GM12874 (cell line): ENCODE measurements at regions not wholly inside any gene's neighbourhood (a gene's known extent, or its start where the extent isn't known, plus 50 kb on each side); places are given as distances from the start of the nearest gene placed in this dataset.

Experiments used
- TF ChIP-seq, protein P1 (sequence below): IDR thresholded peaks from 2 replicates; pipeline ENCODE4 v1.5.1; 2011; ENCODE audit warnings: low read depth, mild to moderate bottlenecking, control low read depth, low read length, moderate library complexity; ENCODE audit not compliant: insufficient read depth

DNA sequence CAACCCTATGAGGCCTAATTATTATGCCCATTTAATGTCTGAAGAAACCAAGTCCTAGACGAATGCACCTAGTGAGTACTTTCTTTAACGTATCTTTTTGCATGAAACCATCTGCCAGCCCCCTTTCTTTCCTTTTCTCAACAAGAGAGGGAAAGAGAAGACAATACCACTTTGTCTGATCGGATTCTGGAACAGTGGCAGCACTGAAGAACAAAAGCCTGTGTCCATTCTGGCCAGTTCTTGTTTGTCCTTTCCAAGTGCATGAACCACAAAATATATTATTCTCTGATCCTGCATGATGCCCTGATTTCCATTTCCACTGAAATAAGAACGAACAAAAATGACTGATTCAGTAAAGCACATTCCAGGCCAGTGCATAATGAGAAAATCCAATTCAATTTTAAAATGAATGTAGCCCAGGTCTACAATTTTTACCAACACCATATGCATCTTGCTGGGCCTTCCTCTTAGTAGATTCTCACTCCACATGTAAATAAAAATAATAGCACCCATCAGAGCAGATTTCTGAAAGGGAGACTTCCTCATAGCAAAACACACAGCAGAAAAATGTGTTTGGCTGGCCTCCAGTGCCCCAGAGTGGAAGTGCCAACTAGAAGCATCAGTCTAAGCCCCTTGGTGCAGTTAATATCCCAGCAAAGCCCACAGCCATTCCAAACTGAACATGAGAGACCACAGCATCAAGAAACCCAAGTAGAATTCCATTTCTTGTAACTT lies 422.6 kb upstream of the ID2 start:
- TF ChIP-seq, protein P1, sequence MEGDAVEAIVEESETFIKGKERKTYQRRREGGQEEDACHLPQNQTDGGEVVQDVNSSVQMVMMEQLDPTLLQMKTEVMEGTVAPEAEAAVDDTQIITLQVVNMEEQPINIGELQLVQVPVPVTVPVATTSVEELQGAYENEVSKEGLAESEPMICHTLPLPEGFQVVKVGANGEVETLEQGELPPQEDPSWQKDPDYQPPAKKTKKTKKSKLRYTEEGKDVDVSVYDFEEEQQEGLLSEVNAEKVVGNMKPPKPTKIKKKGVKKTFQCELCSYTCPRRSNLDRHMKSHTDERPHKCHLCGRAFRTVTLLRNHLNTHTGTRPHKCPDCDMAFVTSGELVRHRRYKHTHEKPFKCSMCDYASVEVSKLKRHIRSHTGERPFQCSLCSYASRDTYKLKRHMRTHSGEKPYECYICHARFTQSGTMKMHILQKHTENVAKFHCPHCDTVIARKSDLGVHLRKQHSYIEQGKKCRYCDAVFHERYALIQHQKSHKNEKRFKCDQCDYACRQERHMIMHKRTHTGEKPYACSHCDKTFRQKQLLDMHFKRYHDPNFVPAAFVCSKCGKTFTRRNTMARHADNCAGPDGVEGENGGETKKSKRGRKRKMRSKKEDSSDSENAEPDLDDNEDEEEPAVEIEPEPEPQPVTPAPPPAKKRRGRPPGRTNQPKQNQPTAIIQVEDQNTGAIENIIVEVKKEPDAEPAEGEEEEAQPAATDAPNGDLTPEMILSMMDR, result no peak

DNA sequence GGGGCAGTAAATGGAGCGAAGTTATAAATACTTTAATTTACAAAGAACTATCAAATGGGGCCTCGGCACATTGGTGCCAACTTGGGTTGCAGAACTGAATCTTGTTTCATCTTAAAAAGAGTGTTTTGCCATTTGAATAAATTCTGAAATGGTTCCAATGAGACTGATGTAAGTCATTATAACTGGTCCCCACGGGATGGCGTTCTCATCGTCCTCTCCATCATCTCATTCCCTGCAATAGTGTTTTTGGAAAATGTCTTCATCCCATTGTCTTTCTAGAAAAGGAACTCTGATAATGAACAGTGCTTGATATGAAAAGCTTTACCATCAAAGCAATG lies 422.0 kb upstream of the ID2 start:
- TF ChIP-seq, protein P1, result no peak

- TF ChIP-seq, protein P1, result no peak
These were observed 421.6 kb upstream of the ID2 start for GRCh38 chr2:8260213-8260612.

- TF ChIP-seq, protein P1, result no peak
These were observed 418.0 kb upstream of the ID2 start for GRCh38 chr2:8263901-8264300.

- TF ChIP-seq, protein P1, result no peak
These were observed 416.9 kb upstream of the ID2 start for GRCh38 chr2:8264981-8265380.

DNA sequence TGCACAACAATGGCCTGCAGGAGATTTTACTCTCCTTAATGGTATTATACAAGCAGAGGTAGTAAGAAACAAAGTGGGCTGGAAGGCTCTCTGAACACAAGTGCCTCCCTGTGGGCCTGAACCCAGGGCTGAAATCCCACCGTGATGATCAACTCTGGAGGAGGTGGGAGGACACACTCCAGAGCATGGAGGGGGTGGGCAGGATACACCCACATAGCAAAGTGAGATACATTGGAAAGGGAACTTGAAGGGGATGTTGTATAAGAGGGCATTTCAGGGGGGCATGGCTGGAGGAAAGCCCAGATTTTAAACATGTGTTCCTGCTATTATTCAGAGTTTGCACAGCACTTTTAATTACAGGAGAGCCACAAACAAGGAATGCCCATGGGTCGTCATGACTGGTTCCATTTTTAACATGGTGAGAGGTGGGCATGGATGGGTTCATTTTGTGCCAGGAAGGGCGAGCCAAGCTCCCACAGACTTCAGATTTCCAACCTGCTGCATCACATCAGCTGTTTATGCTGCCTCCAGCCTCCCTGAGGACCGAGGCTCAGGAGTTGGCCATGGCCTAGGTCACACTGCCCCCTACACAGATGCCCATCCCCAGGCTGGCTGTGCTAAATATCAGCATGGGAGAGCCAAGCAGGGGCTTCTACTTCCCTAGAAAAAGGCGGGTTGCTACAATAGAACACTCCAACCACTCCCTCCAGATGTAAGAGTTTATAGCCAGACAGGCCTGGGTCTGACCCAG lies 416.2 kb upstream of the ID2 start:
- TF ChIP-seq, protein P1, result no peak

- TF ChIP-seq, protein P1, result no peak
These were observed 415.3 kb upstream of the ID2 start for GRCh38 chr2:8266563-8266962.
